ENCODE measurements at regions not wholly inside any gene's neighbourhood (a gene's known extent, or its start where the extent isn't known, plus 50 kb on each side); places are given as distances from the start of the nearest gene placed in this dataset.
A peak's percentile ranks its signal among the peaks of the same experiment; 100 is the strongest.

- TF ChIP-seq PCBP2 (optimal IDR thresholded peaks at IDR 0.05; ENCODE audit: low read depth, low read length, poor library complexity, severe bottlenecking) = no peak
- TF ChIP-seq ZNF160 (CRISPR knock-in tag; IDR thresholded peaks at IDR 0.05) = no peak
- TF ChIP-seq ATF1 (CRISPR knock-in tag; IDR thresholded peaks at IDR 0.05) = no peak; the same call in 1 of the 2 replicates
These were observed 191.7 kb upstream of the NR3C1 start (continued) for GRCh38 chr5:143594902-143595818.

- Histone ChIP-seq H3K79me2 (ENCODE audit: insufficient read depth, low read length) (no peaks in the 10 kb centered on the region), H3K27me3 (ENCODE audit: control insufficient read depth in 1 of 2, insufficient read depth in 2 of 2, low read length in 2 of 2) (no peaks in the 10 kb centered on the region), H3K4me3 (replicated peaks in 1 of 3; ENCODE audit: insufficient read depth in 1 of 3, low read depth in 2 of 3, low read length in 3 of 3) (no peak overlapping the region), H2AFZ (ENCODE audit: low read length) (no peak overlapping the region), H3K9me3 (ENCODE audit: low read length) (no peaks in the 10 kb centered on the region), H3K36me3 (replicated peaks in 1 of 2; ENCODE audit: control insufficient read depth in 1 of 2, insufficient read depth in 2 of 2, low read length in 2 of 2) (no peaks in the 10 kb centered on the region), H3K4me2 (ENCODE audit: low read depth, low read length) (no peak overlapping the region), H3K27ac (ENCODE audit: extremely low read length, insufficient read depth, low read length) (peak overlapping the region; percentile 89), H3K9ac (ENCODE audit: insufficient read depth, low read depth, low read length) (no peak overlapping the region), H4K20me1 (ENCODE audit: insufficient read depth, low read length) (no peaks in the 10 kb centered on the region), H3K4me1 (ENCODE audit: insufficient read depth, low read length) (peaks cover 87% of the 10 kb centered on the region)
- intact Hi-C loops (cut with micrococcal nuclease; ENCODE audit: unreplicated experiment) (loop anchor here (2.0 to 10.0 kb wide), 3 partner anchors 23 to 231 kb away; no protein-coding TSS in a partner anchor), in situ Hi-C loops (cut with HindIII; ENCODE audit: extremely low pct_ligation_motif_present, low pct_unique_long_range_greater_than_20kb) (loop anchor here (5.0 kb wide), 1 partner anchor 86 kb away; no protein-coding TSS in a partner anchor)
- no TSS peak for BruUV-seq (replicated peaks)
- TF ChIP-seq HOXA9 (CRISPR knock-in tag; IDR thresholded peaks at IDR 0.05; ENCODE audit: borderline replicate concordance) (no peak), ZNF274 (CRISPR knock-in tag; IDR thresholded peaks at IDR 0.05) (no peak), ZNF264 (CRISPR knock-in tag; IDR thresholded peaks at IDR 0.05) (no peak), ZNF614 (CRISPR knock-in tag; IDR thresholded peaks at IDR 0.05; ENCODE audit: borderline replicate concordance) (no peak), ZNF678 (CRISPR knock-in tag; IDR thresholded peaks at IDR 0.05) (no peak), PLRG1 (conservative IDR thresholded peaks at IDR 0.05) (no peak), NCOA1 (CRISPR knock-in tag; IDR thresholded peaks at IDR 0.05) (no peak), ZBTB37 (CRISPR knock-in tag; IDR thresholded peaks at IDR 0.05) (no peak), MAFF (IDR thresholded peaks at IDR 0.05; ENCODE audit: low read depth, low read length) (no peak), ZNF776 (CRISPR knock-in tag; IDR thresholded peaks at IDR 0.05) (no peak), KDM2A (CRISPR knock-in tag; IDR thresholded peaks at IDR 0.05; ENCODE audit: borderline replicate concordance, low read depth) (no peak), PAX8 (CRISPR knock-in tag; IDR thresholded peaks at IDR 0.05; ENCODE audit: borderline replicate concordance) (no peak), MIER2 (CRISPR knock-in tag; IDR thresholded peaks at IDR 0.05) (no peak), KDM1A (CRISPR knock-in tag; IDR thresholded peaks at IDR 0.05) (no peak), ZMYM4 (CRISPR knock-in tag; IDR thresholded peaks at IDR 0.05) (no peak), RAD51 (IDR thresholded peaks at IDR 0.05; ENCODE audit: borderline replicate concordance) (no peak), ZFP37 (CRISPR knock-in tag; IDR thresholded peaks at IDR 0.05; ENCODE audit: borderline replicate concordance) (no peak), ZNF33B (CRISPR knock-in tag; IDR thresholded peaks at IDR 0.05) (no peak), ZNF431 (CRISPR knock-in tag; IDR thresholded peaks at IDR 0.05; ENCODE audit: borderline replicate concordance, low read depth) (no peak), ZNF619 (CRISPR knock-in tag; IDR thresholded peaks at IDR 0.05) (no peak)
- 97% methylated on average over 6 of the region's 6 CpGs for WGBS (ENCODE audit: low lambda C conversion rate)
- FAIRE-seq (no peak), DNase-seq (ENCODE audit: low spot score) (no peak), ATAC-seq (no peak)
- ChIA-PET CTCF (ENCODE audit: low intra/inter-chr PET ratio, low total read pairs) (no interaction called here), POLR2A (interaction anchor here (0.8 to 2.3 kb wide), 6 partner anchors 17 to 189 kb away, joined by 3 to 15 read pairs (median 8); partner anchors contain the start of gene NR3C1)
These were observed 190.2 kb upstream of the NR3C1 start for GRCh38 chr5:143593723-143594122.

Measured in HepG2 (cell line).